Peyer's patch (tissue), 4 donors: ENCODE measurements at regions not wholly inside any gene's neighbourhood (a gene's known extent, or its start where the extent isn't known, plus 50 kb on each side); places are given as distances from the start of the nearest gene placed in this dataset.

Experiments
- DNase-seq, 3 donors: peaks; one replicate each; pipeline ENCODE4 v3.0.0-alpha.2; 2017 to 2019
- H3K27ac ChIP-seq, 4 donors: fragments of 200-600 bp; sonication (generic); one replicate each; pipeline ENCODE4 v1.5.1; 2016 to 2019
- H3K27me3 ChIP-seq, 2 donors: fragments of 200-600 bp; sonication (generic); one replicate each; pipeline ENCODE4 v1.5.1; 2019
- H3K36me3 ChIP-seq, 3 donors: fragments of 200-600 bp; sonication (generic); one replicate each; pipeline ENCODE4 v1.5.1; 2016 to 2019
- H3K4me1 ChIP-seq, 4 donors: fragments of 200-600 bp; sonication (generic); one replicate each; pipeline ENCODE4 v1.5.1; 2016 to 2019
- H3K4me3 ChIP-seq, 4 donors: fragments of 200-600 bp; sonication (generic); 1 replicate in 3 of 4; 2 replicates in 1 of 4; pipeline ENCODE4 v1.5.1; 2016 to 2019; ENCODE audit warnings: mild to moderate bottlenecking in 1 of 4
- H3K9me3 ChIP-seq, 4 donors: fragments of 200-600 bp; sonication (generic); one replicate each; pipeline ENCODE4 v1.5.1; 2016 to 2019; ENCODE audit warnings: mild to moderate bottlenecking in 1 of 4
- CTCF ChIP-seq, 6 experiments: fragments of 450-650 bp in 4 of 6; fragments of 200-600 bp in 2 of 6; sonication (generic) in 1 of 6; IDR thresholded peaks; one replicate each; pipeline ENCODE4 v1.5.1; 2017 to 2019; ENCODE audit warnings: antibody characterized with exemption in 6 of 6, mild to moderate bottlenecking in 3 of 6, moderate library complexity in 1 of 6
- POLR2A ChIP-seq, 2 donors: fragments of 450-650 bp; IDR thresholded peaks; one replicate each; pipeline ENCODE4 v1.5.1; 2017; ENCODE audit warnings: antibody characterized with exemption in 2 of 2, mild to moderate bottlenecking in 2 of 2, moderate library complexity in 2 of 2

- Histone ChIP-seq H3K27ac (no peak overlapping the region), H3K36me3 (no peaks in the 10 kb centered on the region), H3K9me3 (no peaks in the 10 kb centered on the region), H3K4me3 (no peak overlapping the region), H3K27me3 (no peaks in the 10 kb centered on the region), H3K4me1 (peaks cover 0 to 9% (median 0%) of the 10 kb centered on the region in 4 donors)
- no peak for DNase-seq
- TF ChIP-seq POLR2A (IDR thresholded peaks at IDR 0.05) (no peak), CTCF (IDR thresholded peaks at IDR 0.05) (no peak)
Measured at GRCh38 chr2:42862669-42863185, 70.3 kb upstream of the HAAO start.

- TF ChIP-seq POLR2A (IDR thresholded peaks at IDR 0.05), result no peak
- no peak for TF ChIP-seq CTCF (IDR thresholded peaks at IDR 0.05)
- Histone ChIP-seq H3K4me1 (no peaks in the 10 kb centered on the region), H3K27ac (no peak overlapping the region), H3K4me3 (no peak overlapping the region), H3K27me3 (no peaks in the 10 kb centered on the region), H3K36me3 (no peaks in the 10 kb centered on the region), H3K9me3 (no peaks in the 10 kb centered on the region)
- DNase-seq, result no peak
Measured at GRCh38 chr2:42861321-42861720, 68.9 kb upstream of the HAAO start.

GRCh38 chr2:42860319-42861094 lies 68.1 kb upstream of the HAAO start:
- Histone ChIP-seq H3K27me3 (no peaks in the 10 kb centered on the region), H3K4me1 (no peaks in the 10 kb centered on the region), H3K9me3 (no peaks in the 10 kb centered on the region), H3K27ac (no peak overlapping the region), H3K4me3 (no peak overlapping the region), H3K36me3 (no peaks in the 10 kb centered on the region)
- no peak for DNase-seq
- TF ChIP-seq CTCF (IDR thresholded peaks at IDR 0.05), result no peak
- TF ChIP-seq POLR2A (IDR thresholded peaks at IDR 0.05), result no peak

GRCh38 chr2:42859791-42860190 lies 67.4 kb upstream of the HAAO start:
- Histone ChIP-seq H3K9me3 (no peaks in the 10 kb centered on the region), H3K4me1 (no peaks in the 10 kb centered on the region), H3K27ac (no peak overlapping the region), H3K4me3 (no peak overlapping the region), H3K27me3 (no peaks in the 10 kb centered on the region), H3K36me3 (no peaks in the 10 kb centered on the region)
- DNase-seq, result no peak
- TF ChIP-seq POLR2A (IDR thresholded peaks at IDR 0.05) (no peak), CTCF (IDR thresholded peaks at IDR 0.05) (no peak)

- DNase-seq, result peak in 2 of 3 donors; percentile 75 to 91
- no peaks in the 10 kb centered on the region for H3K27me3 ChIP-seq
- no peak overlapping the region for H3K4me3 ChIP-seq
- TF ChIP-seq CTCF (IDR thresholded peaks at IDR 0.05) (peak; percentile 83 to 98 (median 97)), POLR2A (IDR thresholded peaks at IDR 0.05) (no peak)
- H3K36me3 ChIP-seq, result no peaks in the 10 kb centered on the region
- H3K4me1 ChIP-seq, result peaks cover 0 to 5% (median 0%) of the 10 kb centered on the region in 4 donors
- H3K27ac ChIP-seq, result no peak overlapping the region
- no peaks in the 10 kb centered on the region for H3K9me3 ChIP-seq
Measured at GRCh38 chr2:42859006-42859552, 66.7 kb upstream of the HAAO start.
